ENCODE measurements at regions not wholly inside any gene's neighbourhood (a gene's known extent, or its start where the extent isn't known, plus 50 kb on each side); places are given as distances from the start of the nearest gene placed in this dataset.

DNA sequence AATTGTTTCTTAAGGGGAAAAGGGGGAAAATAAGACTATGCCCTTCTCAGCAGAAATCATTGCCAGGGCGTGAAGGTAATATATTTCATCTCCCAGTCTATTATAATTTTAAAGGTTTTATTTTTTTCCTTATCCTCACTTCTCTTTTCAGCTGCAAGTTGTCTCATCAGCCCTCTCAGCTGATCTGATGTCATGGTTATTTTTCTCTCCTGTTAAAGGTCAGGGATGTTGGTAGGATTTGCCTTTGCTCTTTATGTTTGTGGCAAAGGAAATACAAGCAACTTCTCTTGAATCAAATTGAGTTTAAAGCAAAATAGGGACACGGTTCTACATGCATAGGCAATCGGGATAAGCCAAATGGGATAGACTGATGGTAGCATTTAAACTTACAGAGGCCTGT, 946.9 kb downstream of the SORCS1 start (continued):
- TF ChIP-seq ZMAT4 (CRISPR knock-in tag; IDR thresholded peaks at IDR 0.05), result no peak
- TF ChIP-seq ELF4 (CRISPR knock-in tag; IDR thresholded peaks at IDR 0.05; ENCODE audit: low read depth), result no peak
- TF ChIP-seq TEAD4 (CRISPR knock-in tag; IDR thresholded peaks at IDR 0.05), result no peak

- TF ChIP-seq OVOL2 (CRISPR knock-in tag; IDR thresholded peaks at IDR 0.05; ENCODE audit: borderline replicate concordance) (no peak), ZNF121 (CRISPR knock-in tag; IDR thresholded peaks at IDR 0.05) (no peak), ZNF671 (CRISPR knock-in tag; IDR thresholded peaks at IDR 0.05) (no peak), PREB (CRISPR knock-in tag; IDR thresholded peaks at IDR 0.05; ENCODE audit: borderline replicate concordance) (no peak), ZNF425 (CRISPR knock-in tag; conservative IDR thresholded peaks at IDR 0.05) (no peak), ZMAT4 (CRISPR knock-in tag; IDR thresholded peaks at IDR 0.05) (no peak), E2F5 (CRISPR knock-in tag; IDR thresholded peaks at IDR 0.05) (no peak), CREM (CRISPR knock-in tag; IDR thresholded peaks at IDR 0.05) (no peak), E2F1 (CRISPR knock-in tag; IDR thresholded peaks at IDR 0.05) (no peak), SMAD4 (CRISPR knock-in tag; IDR thresholded peaks at IDR 0.05) (no peak), ZBTB43 (CRISPR knock-in tag; IDR thresholded peaks at IDR 0.05) (no peak), ESRRA (CRISPR knock-in tag; IDR thresholded peaks at IDR 0.05; ENCODE audit: borderline replicate concordance) (no peak)
- TF ChIP-seq, protein P1, sequence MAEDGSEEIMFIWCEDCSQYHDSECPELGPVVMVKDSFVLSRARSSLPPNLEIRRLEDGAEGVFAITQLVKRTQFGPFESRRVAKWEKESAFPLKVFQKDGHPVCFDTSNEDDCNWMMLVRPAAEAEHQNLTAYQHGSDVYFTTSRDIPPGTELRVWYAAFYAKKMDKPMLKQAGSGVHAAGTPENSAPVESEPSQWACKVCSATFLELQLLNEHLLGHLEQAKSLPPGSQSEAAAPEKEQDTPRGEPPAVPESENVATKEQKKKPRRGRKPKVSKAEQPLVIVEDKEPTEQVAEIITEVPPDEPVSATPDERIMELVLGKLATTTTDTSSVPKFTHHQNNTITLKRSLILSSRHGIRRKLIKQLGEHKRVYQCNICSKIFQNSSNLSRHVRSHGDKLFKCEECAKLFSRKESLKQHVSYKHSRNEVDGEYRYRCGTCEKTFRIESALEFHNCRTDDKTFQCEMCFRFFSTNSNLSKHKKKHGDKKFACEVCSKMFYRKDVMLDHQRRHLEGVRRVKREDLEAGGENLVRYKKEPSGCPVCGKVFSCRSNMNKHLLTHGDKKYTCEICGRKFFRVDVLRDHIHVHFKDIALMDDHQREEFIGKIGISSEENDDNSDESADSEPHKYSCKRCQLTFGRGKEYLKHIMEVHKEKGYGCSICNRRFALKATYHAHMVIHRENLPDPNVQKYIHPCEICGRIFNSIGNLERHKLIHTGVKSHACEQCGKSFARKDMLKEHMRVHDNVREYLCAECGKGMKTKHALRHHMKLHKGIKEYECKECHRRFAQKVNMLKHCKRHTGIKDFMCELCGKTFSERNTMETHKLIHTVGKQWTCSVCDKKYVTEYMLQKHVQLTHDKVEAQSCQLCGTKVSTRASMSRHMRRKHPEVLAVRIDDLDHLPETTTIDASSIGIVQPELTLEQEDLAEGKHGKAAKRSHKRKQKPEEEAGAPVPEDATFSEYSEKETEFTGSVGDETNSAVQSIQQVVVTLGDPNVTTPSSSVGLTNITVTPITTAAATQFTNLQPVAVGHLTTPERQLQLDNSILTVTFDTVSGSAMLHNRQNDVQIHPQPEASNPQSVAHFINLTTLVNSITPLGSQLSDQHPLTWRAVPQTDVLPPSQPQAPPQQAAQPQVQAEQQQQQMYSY (CRISPR knock-in tag; IDR thresholded peaks at IDR 0.05), result no peak
- TF ChIP-seq, protein P2, sequence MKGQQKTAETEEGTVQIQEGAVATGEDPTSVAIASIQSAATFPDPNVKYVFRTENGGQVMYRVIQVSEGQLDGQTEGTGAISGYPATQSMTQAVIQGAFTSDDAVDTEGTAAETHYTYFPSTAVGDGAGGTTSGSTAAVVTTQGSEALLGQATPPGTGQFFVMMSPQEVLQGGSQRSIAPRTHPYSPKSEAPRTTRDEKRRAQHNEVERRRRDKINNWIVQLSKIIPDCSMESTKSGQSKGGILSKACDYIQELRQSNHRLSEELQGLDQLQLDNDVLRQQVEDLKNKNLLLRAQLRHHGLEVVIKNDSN (CRISPR knock-in tag; IDR thresholded peaks at IDR 0.05), result no peak
- TF ChIP-seq, protein P3, sequence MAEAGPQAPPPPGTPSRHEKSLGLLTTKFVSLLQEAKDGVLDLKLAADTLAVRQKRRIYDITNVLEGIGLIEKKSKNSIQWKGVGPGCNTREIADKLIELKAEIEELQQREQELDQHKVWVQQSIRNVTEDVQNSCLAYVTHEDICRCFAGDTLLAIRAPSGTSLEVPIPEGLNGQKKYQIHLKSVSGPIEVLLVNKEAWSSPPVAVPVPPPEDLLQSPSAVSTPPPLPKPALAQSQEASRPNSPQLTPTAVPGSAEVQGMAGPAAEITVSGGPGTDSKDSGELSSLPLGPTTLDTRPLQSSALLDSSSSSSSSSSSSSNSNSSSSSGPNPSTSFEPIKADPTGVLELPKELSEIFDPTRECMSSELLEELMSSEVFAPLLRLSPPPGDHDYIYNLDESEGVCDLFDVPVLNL (CRISPR knock-in tag; IDR thresholded peaks at IDR 0.05; ENCODE audit: borderline replicate concordance, low read depth), result no peak
- TF ChIP-seq, protein P4, sequence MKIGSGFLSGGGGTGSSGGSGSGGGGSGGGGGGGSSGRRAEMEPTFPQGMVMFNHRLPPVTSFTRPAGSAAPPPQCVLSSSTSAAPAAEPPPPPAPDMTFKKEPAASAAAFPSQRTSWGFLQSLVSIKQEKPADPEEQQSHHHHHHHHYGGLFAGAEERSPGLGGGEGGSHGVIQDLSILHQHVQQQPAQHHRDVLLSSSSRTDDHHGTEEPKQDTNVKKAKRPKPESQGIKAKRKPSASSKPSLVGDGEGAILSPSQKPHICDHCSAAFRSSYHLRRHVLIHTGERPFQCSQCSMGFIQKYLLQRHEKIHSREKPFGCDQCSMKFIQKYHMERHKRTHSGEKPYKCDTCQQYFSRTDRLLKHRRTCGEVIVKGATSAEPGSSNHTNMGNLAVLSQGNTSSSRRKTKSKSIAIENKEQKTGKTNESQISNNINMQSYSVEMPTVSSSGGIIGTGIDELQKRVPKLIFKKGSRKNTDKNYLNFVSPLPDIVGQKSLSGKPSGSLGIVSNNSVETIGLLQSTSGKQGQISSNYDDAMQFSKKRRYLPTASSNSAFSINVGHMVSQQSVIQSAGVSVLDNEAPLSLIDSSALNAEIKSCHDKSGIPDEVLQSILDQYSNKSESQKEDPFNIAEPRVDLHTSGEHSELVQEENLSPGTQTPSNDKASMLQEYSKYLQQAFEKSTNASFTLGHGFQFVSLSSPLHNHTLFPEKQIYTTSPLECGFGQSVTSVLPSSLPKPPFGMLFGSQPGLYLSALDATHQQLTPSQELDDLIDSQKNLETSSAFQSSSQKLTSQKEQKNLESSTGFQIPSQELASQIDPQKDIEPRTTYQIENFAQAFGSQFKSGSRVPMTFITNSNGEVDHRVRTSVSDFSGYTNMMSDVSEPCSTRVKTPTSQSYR (CRISPR knock-in tag; IDR thresholded peaks at IDR 0.05), result no peak
- peaks cover 6% of the 10 kb centered on the region for H3K9me3 Mint-ChIP-seq
- CTCF ChIA-PET, result no interaction called here
- H3K36me3 Mint-ChIP-seq, result no peaks in the 10 kb centered on the region
- no peaks in the 10 kb centered on the region for H3K4me1 Mint-ChIP-seq
- no peaks in the 10 kb centered on the region for H3K27me3 Mint-ChIP-seq (ENCODE audit: low read depth)
- POLR2A ChIA-PET, result no interaction called here
- DNase-seq (ENCODE audit: low spot score) (no peak), ATAC-seq (peak; percentile 38; the same call in 1 of the 2 replicates)
- no peak overlapping the region for H3K4me3 Mint-ChIP-seq
- no peak overlapping the region for H3K27ac Mint-ChIP-seq
Observed at GRCh38 chr10:106216085-106216484, 948.4 kb downstream of the SORCS1 start.
